NT2/D1 (cell line): ENCODE measurements at regions not wholly inside any gene's neighbourhood (a gene's known extent, or its start where the extent isn't known, plus 50 kb on each side); places are given as distances from the start of the nearest gene placed in this dataset.

Source experiments
- YY1 ChIP-seq: IDR thresholded peaks from 2 replicates; pipeline ENCODE4 v1.6.1; 2011; ENCODE audit not compliant: insufficient read length, insufficient read depth
- ZNF274 ChIP-seq: IDR thresholded peaks from 2 replicates; pipeline ENCODE4 v1.6.1; 2011; ENCODE audit warnings: mild to moderate bottlenecking, low read depth, low read length

DNA sequence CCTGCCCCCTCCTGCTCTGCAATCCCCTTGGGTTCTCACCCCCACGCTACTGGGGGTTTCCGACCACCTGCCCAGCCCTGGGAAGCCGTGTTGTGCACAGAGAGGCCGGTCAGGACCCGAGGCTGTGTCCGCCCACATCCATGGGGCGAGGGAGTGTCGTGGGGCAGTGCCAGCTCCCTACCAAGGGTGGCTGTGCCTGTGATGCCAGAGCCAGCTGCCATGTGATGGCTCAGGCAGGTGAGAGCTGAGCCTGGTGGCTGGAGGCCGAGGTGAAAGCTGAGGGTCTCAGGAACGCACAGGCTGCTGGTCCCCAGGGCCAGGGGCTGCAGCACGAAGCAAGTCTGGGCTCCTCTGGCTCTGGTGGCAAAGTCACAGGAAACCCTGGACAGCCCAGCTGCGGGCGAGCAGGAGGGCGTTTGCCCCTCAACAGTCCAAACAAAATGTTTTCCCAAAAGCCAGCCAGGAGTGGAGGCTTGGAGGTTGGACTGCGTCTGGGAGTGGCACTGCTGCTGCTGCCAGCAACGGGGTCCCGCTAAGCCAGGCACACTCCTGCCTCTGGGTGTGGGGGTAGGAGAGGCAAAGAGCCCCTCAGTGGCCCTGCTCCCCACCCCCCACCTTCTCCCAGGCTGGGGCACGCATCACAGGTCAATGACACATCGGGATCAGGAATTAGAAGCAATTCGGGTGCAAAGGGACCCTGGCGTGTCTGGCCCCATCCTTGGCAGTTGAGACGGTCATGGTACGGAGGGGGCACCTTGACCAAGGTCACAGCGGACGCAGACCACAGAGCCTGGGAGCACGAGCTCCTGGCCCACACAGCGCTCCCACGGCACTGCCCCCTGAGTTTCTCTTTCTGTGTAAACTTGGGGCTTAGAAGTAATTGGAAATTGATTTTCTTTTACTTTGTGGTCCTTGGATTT, 72.4 kb upstream of the GPC1 start:
- TF ChIP-seq YY1 (no peak), ZNF274 (no peak)
